Neural cell (in vitro differentiated cells): ENCODE measurements at regions not wholly inside any gene's neighbourhood (a gene's known extent, or its start where the extent isn't known, plus 50 kb on each side); places are given as distances from the start of the nearest gene placed in this dataset.

Experiments
- EP300 ChIP-seq: fragments of 450-650 bp; conservative IDR thresholded peaks from 2 replicates; pipeline ENCODE4 v1.6.1; 2014; ENCODE audit warnings: antibody characterized with exemption, mild to moderate bottlenecking, moderate library complexity; ENCODE audit not compliant: poor library complexity, severe bottlenecking
- MXI1 ChIP-seq: fragments of 450-650 bp; conservative IDR thresholded peaks from 2 replicates; pipeline ENCODE4 v1.6.1; 2014; ENCODE audit warnings: antibody characterized with exemption, mild to moderate bottlenecking; ENCODE audit not compliant: poor library complexity, severe bottlenecking
- TF ChIP-seq, protein P1 (sequence below): fragments of 450-650 bp; IDR thresholded peaks from 2 replicates; pipeline ENCODE4 v1.5.1; 2014; ENCODE audit warnings: antibody characterized with exemption, mild to moderate bottlenecking, moderate library complexity; ENCODE audit not compliant: poor library complexity, severe bottlenecking

DNA sequence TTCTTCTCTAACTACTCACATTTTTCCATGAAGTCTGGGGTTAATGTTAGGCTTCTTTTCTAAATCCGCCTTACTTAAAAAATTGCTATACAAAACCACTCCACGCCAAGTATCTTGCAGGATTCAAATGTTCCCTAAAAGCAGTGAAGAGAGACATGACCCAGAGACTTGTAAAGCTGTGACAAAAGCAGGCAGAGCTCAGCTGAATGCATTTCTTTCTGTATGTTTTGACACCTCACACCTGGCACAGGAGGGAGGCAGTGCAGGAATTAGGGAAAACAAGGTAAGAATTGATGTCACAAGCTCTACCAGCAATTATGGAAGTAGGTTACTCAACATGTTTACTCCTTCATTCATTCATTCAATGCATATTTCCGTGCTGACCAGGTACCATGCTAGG lies 295.0 kb downstream of the RPAP3 start:
- no peak for TF ChIP-seq MXI1
- TF ChIP-seq, protein P1, sequence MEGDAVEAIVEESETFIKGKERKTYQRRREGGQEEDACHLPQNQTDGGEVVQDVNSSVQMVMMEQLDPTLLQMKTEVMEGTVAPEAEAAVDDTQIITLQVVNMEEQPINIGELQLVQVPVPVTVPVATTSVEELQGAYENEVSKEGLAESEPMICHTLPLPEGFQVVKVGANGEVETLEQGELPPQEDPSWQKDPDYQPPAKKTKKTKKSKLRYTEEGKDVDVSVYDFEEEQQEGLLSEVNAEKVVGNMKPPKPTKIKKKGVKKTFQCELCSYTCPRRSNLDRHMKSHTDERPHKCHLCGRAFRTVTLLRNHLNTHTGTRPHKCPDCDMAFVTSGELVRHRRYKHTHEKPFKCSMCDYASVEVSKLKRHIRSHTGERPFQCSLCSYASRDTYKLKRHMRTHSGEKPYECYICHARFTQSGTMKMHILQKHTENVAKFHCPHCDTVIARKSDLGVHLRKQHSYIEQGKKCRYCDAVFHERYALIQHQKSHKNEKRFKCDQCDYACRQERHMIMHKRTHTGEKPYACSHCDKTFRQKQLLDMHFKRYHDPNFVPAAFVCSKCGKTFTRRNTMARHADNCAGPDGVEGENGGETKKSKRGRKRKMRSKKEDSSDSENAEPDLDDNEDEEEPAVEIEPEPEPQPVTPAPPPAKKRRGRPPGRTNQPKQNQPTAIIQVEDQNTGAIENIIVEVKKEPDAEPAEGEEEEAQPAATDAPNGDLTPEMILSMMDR: no peak
- no peak for TF ChIP-seq EP300
